D341Med (cell line): ENCODE measurements at regions not wholly inside any gene's neighbourhood (a gene's known extent, or its start where the extent isn't known, plus 50 kb on each side); places are given as distances from the start of the nearest gene placed in this dataset.
"Not testable (repeated sequence)": the region's sequence is repeated elsewhere in the genome, so short reads cannot be mapped to it uniquely, and the experiment has no call there.

Experiments
- DNase-seq: peaks from one replicate; pipeline ENCODE4 v3.0.0; 2012; ENCODE audit warnings: low spot score

- no peak for DNase-seq
Measured at GRCh38 chr6:160804639-160805038, 102.6 kb downstream of the PLG start.

GRCh38 chr6:160808263-160808662, 106.2 kb downstream of the PLG start:
- DNase-seq, result no peak

DNA sequence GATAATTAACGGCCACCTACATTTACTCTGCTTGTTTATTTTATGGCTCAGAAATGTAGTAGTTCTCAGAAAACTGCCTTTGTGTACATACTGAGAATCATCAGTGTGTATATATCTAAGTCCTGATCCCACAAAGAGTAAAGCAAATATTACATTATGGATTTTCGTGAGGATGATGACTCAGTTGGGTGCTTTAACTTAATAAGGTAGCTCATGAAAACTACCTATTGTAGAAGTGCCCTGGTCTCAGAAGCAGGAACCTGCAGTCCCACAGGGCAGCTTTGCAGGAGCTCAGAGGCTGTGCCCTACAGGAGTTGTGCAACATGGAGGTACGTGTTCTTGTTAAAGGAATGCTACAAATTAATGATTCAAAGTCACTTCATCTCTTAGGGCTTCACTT, 108.2 kb downstream of the PLG start:
- DNase-seq, result no peak

DNA sequence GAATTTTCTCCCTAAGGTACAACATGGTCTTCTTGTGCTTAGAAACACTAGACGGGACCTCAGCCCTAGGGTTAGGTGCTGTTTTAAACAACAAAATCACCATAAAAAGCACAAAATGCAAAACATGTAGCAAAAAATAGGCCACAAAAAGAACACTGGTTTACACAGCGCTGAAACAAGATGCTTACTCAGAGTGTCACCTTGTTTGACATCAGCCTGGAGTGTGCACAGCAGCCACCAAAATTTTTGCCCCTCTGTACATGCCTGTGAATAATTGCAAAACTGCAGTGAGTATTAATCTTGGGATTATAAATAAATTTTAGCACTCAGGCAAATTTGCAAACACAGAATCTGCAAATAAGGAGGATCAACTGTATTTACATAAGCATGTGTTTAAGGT, 110.1 kb downstream of the PLG start:
- DNase-seq, result no peak

GRCh38 chr6:160818934-160819333, 116.9 kb downstream of the PLG start:
- DNase-seq, result no peak

DNA sequence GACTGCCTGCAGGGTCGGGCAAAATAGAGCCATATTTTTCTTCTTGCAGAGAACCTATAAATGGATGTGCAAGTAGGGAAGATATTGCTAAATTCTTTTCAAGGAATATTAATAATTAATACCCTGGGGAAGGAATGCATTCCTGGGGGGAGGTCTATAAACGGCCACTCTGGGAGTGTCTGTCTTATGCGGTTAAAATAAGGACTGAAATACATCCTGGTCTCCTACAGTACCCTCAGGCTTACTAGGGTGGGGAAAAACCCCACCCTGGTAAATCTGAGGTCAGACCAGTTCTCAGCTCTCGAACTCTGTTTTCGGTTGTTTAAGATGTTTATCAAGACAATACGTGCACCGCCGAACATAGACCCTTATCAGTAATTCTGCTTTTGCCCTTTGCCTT, 118.6 kb downstream of the PLG start:
- not testable (repeated sequence) for DNase-seq

- no peak for DNase-seq
Measured at GRCh38 chr6:160831739-160832138, 129.7 kb downstream of the PLG start.

DNA sequence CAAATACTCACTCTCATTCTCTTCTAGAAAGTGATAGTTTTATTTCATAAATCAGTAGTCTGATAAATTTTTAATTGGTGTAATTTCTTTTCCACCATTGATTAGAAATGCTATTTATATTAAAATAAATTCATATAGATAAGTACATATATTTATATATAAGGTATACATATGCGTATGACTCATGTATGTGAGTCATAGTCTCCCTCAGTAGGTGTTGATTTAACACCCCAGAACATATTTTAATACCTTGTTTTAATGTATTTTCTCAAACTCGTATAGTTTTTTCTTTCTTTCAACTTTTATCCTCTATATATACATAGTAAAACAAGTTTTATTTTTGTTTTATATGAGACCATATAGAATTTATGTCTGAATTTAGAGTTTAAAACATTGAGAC, 130.4 kb downstream of the PLG start:
- no peak for DNase-seq

GRCh38 chr6:160837146-160837545, 135.1 kb downstream of the PLG start:
- no peak for DNase-seq

DNA sequence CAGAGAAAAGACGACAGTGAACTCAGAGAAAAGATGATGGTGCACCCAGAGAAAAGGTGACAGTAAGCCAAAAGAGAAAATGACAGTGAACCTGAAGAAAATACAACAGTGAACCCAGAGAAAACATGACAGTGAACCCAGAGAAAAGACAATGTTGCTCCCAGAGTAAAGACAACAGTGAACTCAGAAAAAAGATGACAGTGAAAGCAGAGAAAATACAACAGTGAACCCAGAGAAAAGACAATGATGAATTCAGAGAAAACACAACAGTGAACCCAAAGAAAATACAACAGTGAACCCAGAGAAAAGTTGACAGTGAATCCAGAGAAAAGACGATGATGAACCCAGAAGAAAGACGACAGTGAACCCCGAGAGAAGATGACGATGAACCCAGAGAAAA, 140.5 kb upstream of the MAP3K4 start:
- DNase-seq, result no peak

DNA sequence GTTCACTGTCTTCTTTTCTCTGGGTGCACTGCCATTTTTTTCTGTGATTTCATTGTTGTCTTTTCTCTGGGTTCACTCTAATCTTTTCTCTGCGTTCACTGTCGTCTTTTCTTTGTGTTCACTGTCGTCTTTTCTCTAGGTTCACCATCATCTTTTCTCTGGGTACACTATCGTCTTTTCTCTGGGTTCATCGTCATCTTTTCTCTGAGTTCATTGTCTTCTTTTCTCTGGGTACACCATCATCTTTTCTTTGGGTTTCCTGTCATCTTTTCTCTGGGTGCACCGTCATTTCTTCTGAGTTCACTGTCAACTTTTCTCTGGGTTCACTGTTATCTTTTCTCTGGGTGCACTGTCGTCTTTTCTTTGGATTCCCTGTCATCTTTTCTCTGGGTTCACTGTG, 137.6 kb upstream of the MAP3K4 start:
- DNase-seq, result no peak

GRCh38 chr6:160858886-160859285, 132.7 kb upstream of the MAP3K4 start:
- DNase-seq, result no peak

DNA sequence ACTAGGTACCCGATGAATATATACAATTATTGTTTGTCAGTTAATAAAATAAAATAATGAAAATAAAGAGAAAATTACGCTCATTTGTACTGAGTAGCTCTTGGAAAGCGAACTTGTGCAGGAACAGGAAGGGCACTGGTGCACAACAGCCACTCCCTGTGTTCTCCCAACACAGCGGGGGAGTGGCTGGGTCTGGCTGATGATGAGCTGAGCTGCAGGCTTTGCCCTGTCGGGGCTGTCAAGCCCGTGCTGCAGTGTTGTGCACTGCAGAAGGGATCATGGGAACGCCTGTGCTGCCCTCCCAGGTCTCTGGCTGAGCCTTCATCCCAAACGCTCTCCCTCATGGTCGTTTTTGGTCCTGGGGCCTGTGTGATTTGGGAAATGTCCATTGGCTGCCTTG, 131.7 kb upstream of the MAP3K4 start:
- no peak for DNase-seq

DNA sequence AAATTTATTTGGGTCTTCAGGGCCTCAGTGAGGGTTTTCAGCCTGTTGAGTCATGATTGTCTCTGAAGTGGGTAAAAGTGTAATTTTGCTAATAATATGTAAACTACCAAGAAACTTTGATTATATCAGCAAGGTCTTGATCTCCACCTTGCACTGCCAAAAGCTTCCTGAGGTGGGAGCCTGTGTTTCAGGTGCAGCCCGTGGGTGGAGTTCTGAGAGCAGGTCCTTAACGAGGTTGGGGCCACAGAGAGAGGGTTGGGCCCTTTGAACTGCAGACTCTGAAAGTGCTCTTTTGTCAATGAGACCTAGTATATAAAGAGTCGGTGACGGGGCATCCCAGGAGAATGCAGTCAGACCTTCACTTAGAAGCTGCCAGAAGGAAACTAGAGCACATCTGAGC, 129.7 kb upstream of the MAP3K4 start:
- DNase-seq, result no peak

DNA sequence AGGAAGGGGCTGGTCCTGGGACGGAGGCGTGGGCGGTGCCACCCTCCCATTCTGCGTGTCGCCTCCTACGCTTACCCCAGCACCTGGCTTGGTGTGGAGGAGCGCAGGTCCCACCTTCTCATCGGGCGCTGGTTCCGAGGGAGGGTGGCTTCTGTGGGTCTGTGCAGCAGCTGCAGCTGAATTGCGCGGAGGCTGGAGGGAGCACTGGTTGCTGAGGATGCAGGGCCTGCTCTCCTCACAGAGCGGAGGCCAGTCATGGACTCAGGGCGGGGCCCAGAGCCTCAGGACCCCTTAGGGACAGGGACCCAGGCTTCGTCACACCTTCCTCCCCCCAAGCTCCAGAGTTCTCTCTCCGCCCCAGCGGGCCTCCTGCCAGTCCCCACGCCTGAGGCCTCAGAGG, 127.8 kb upstream of the MAP3K4 start:
- no peak for DNase-seq

GRCh38 chr6:160871320-160871719, 120.2 kb upstream of the MAP3K4 start:
- DNase-seq, result no peak

DNA sequence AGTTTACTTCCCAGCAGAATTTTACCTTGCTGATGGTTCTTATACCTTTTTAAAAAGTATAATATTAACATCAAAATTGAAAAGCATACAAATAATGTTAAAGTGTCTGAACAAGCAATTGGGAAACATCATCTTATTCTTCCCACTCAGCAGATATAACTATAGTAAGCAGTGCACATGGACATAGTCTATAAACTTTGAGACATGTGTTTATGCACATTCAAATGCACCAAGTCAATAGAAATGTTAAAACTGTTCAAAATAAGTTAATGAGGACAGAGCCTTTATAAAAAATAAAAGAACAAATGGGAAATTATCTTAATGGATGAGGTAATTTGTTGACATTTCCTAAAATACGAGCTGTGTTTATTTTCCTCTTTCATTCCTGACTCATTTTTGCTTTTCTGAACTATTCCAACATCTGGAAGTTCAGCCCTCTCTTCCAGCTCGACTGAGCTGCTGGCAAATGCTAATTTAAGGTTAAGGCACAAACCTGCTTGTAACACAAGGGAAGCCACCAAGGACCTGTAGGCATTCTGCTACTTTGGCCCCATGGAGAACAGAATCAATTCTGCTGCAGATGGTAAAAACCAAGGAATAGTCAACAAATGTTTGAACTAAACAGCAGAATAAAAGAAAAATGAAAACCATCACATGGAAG, 110.3 kb upstream of the MAP3K4 start:
- no peak for DNase-seq

DNA sequence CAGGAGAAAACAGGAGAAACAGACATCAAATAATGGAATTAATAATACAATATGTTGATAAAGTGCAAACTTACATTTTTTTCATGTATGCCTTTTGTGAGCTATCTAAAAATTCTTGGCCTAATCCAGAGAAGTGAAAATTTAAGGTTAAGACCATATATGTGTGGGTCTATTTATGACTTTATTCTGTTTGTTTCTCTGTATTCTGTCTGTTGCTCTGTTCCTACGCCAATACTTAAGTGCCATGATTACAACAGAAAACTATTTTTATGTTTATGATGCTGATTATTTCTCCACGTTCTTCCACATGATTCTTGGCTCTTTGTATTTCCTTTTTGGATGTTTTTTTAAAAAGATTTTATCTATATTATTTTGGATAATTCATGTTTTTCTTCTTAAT, 109.6 kb upstream of the MAP3K4 start:
- DNase-seq, result no peak

- DNase-seq, result no peak
Measured at GRCh38 chr6:160882791-160883279, 108.7 kb upstream of the MAP3K4 start.

DNA sequence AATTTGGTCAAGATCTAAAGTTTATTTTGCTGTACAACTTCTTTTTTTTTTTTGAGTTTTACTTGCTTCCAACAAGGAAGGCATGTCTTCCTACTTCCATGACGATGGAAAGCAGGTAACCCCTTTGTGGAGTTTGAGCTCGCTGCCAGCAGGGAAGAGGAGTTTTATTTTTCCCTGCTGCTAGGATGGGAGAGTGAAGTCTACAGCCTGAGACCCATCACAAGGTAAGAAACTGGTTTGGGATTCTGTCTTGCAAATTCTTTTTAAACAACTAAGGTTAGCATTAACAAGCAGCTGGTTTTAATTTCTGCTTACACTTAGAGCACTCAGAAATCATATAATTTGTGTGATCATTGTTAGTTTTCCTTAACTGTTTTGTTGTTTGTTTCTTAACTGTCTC, 108.0 kb upstream of the MAP3K4 start:
- DNase-seq, result no peak

DNA sequence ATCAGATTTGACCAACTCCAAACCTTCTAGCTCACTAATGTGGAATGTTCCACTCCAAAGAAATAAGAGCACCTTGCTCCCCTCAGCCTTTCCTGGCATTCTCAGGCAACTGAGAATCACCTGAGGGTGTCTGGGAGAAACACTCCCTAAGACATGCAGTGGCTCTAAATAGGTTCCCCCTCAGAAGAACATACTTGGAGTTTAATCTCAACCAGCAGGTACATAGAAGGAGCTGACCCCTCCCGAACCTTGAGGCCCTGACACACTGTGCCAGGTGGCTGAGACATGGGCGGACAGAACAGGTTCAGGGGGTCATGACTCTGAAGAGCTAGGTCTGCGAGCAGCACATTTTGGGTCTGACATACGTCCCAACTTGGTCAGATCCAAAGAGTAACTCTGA, 107.6 kb upstream of the MAP3K4 start:
- DNase-seq, result no peak

DNA sequence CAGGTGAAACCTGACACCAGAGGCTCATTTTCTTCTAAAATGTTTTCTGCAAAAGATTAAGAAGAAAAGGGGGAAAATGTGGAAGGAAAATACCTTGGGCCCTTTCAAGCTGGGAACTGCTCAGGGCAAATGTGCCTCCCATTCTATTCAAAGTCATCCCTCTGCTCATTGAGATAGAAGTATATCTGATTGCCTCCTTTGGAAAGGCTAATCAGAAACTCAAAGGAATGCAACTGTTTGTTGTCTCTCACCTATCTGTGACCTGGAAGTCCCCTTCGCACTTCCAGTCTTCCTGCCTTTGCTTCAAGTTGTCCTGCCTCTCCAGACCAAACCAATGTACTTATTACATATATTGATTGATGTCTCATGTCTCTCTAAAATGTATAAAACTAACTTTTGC, 102.4 kb upstream of the MAP3K4 start:
- not testable (repeated sequence) for DNase-seq

DNA sequence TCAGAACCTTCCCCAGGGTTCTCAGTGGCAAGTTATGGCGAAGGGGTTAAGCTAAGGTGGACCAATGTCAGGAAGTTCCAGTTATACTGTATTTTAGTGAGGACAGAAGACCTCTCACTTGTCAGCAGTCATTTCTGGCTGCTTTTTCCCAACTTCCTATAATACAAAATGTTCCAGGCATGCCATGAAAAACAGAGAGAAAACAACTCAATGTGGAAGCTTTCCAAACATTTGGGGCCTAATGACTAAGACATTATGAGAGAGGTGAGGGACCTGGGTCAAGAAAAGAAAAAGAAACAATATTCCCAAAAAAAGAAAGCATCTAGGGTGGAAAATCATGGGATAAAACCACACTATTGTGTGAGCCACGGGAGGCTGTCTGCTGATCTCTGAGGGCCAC, 99.9 kb upstream of the MAP3K4 start:
- no peak for DNase-seq

GRCh38 chr6:160895562-160895961, 96.0 kb upstream of the MAP3K4 start:
- no peak for DNase-seq
